ENCODE measurements at regions not wholly inside any gene's neighbourhood (a gene's known extent, or its start where the extent isn't known, plus 50 kb on each side); places are given as distances from the start of the nearest gene placed in this dataset.

- TF ChIP-seq CTCF (conservative IDR thresholded peaks at IDR 0.05; ENCODE audit: low read depth, low read length) (no peak), POLR2A (IDR thresholded peaks at IDR 0.05; ENCODE audit: low read depth, low read length) (no peak), RFX5 (IDR thresholded peaks at IDR 0.05; ENCODE audit: low read depth, low read length) (no peak), RAD21 (IDR thresholded peaks at IDR 0.05; ENCODE audit: low read length) (no peak), MAFK (IDR thresholded peaks at IDR 0.05; ENCODE audit: low read depth, low read length) (no peak), CEBPB (IDR thresholded peaks at IDR 0.05; ENCODE audit: low read depth, low read length) (no peak), MAZ (IDR thresholded peaks at IDR 0.05; ENCODE audit: borderline replicate concordance, low read depth, low read length) (no peak), FOS (IDR thresholded peaks at IDR 0.05; ENCODE audit: low read depth, low read length) (no peak)
- TF ChIP-seq, protein P1, sequence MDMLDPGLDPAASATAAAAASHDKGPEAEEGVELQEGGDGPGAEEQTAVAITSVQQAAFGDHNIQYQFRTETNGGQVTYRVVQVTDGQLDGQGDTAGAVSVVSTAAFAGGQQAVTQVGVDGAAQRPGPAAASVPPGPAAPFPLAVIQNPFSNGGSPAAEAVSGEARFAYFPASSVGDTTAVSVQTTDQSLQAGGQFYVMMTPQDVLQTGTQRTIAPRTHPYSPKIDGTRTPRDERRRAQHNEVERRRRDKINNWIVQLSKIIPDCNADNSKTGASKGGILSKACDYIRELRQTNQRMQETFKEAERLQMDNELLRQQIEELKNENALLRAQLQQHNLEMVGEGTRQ (IDR thresholded peaks at IDR 0.05; ENCODE audit: low read depth, low read length) = no peak
These were observed 567.1 kb downstream of the KCNJ2 start for GRCh38 chr17:70736375-70736957.

All from IMR-90 (cell line).